Panc1 (cell line): ENCODE measurements at regions not wholly inside any gene's neighbourhood (a gene's known extent, or its start where the extent isn't known, plus 50 kb on each side); places are given as distances from the start of the nearest gene placed in this dataset.

Experiments
- ATAC-seq: fragments of 200-7000 bp; cut with Tn5 transposase; 2 replicates; pipeline ENCODE4 v1.9.1; 2020; ENCODE audit warnings: mild to moderate bottlenecking, moderate library complexity
- BruUV-seq: library from RNA; stranded (reverse); fragments of 400-500 nt; replicated peaks from 2 replicates; lab custom pipeline; 2021; lab: Mats Ljungman, UMichigan
- CTCF ChIA-PET: fragments of 300-600 bp; sonication (Branson Sonifier 250); formaldehyde crosslinking; loops from one replicate; lab custom pipeline; 2022; ENCODE audit warnings: antibody characterized with exemption; lab: Charles Lee
- POLR2A ChIA-PET: fragments of 300-600 bp; sonication (Branson Sonifier 250); formaldehyde crosslinking; loops from one replicate; lab custom pipeline; 2022; ENCODE audit warnings: antibody characterized with exemption; lab: Charles Lee
- DNase-seq: peaks from one replicate; pipeline ENCODE4 v3.0.0-alpha.2; 2010; ENCODE audit warnings: low read depth, low spot score
- H3K27ac ChIP-seq: 2 replicates; pipeline ENCODE4 v1.5.1; 2011; ENCODE audit warnings: mild to moderate bottlenecking, low read length, inconsistent platforms
- H3K27me3 ChIP-seq: fragments of 200-500 bp; sonication (Bioruptor generic); 2 replicates; pipeline ENCODE4 v1.6.0; 2014; ENCODE audit warnings: low read length, inconsistent platforms; ENCODE audit not compliant: control insufficient read depth, insufficient read depth
- H3K36me3 ChIP-seq: fragments of 200-500 bp; sonication (Bioruptor generic); 2 replicates; pipeline ENCODE4 v1.5.1; 2014; ENCODE audit warnings: inconsistent platforms, mild to moderate bottlenecking, low read length, moderate library complexity; ENCODE audit not compliant: control insufficient read depth, insufficient read depth
- H3K4me1 ChIP-seq: 2 replicates; pipeline ENCODE4 v1.5.1; 2011; ENCODE audit warnings: inconsistent platforms, mild to moderate bottlenecking, low read length, moderate library complexity; ENCODE audit not compliant: control insufficient read depth, insufficient read depth
- H3K4me3 ChIP-seq, 2 experiments: 2 replicates each; pipeline ENCODE4 v1.5.1; 2011 to 2012; ENCODE audit warnings: low read depth in 2 of 2, low read length in 2 of 2, mild to moderate bottlenecking in 2 of 2, inconsistent platforms in 1 of 2, moderate library complexity in 1 of 2
- H3K9me3 ChIP-seq: fragments of 200-500 bp; sonication (Bioruptor generic); 2 replicates; pipeline ENCODE4 v1.5.1; 2014; ENCODE audit warnings: low read depth, mild to moderate bottlenecking, inconsistent platforms, low read length, moderate library complexity; ENCODE audit not compliant: control insufficient read depth, insufficient read depth
- CTCF ChIP-seq: fragments of 450-650 bp; IDR thresholded peaks from 2 replicates; pipeline ENCODE4 v1.5.1; 2017; ENCODE audit warnings: mild to moderate bottlenecking
- POLR2AphosphoS5 ChIP-seq: IDR thresholded peaks from 2 replicates; pipeline ENCODE4 v1.6.1; 2012; ENCODE audit warnings: mild to moderate bottlenecking, low read depth, low read length, moderate library complexity
- SIN3A ChIP-seq: IDR thresholded peaks from 2 replicates; pipeline ENCODE4 v1.6.1; 2012; ENCODE audit warnings: low read depth, mild to moderate bottlenecking, low read length, moderate library complexity, borderline replicate concordance; ENCODE audit not compliant: insufficient read depth
- TCF7L2 ChIP-seq: IDR thresholded peaks from 2 replicates; pipeline ENCODE4 v1.6.1; 2011; ENCODE audit warnings: mild to moderate bottlenecking, low read depth, low read length, inconsistent platforms
- in situ Hi-C: cut with HindIII; loops from 2 replicates; pipeline ENCODE4 v1.10.0; 2016; ENCODE audit warnings: low sequenced_read_pairs, low pct_unique_long_range_greater_than_20kb
- intact Hi-C: fragments of 100-400 bp; cut with micrococcal nuclease; formaldehyde crosslinking; loops from one replicate; pipeline ENCODE4 v1.10.0; 2022; ENCODE audit not compliant: unreplicated experiment
- TF ChIP-seq, protein P1 (sequence below), 2 experiments: IDR thresholded peaks; 2 replicates each; pipeline ENCODE4 v1.6.1; 2011 to 2012; ENCODE audit warnings: low read depth in 2 of 2, control low read depth in 1 of 2, low read length in 1 of 2, mild to moderate bottlenecking in 1 of 2, moderate library complexity in 1 of 2; ENCODE audit not compliant: insufficient read depth in 1 of 2

- H3K4me3 ChIP-seq, result no peak overlapping the region
- ChIA-PET CTCF (no interaction called here), POLR2A (no interaction called here)
- H3K4me1 ChIP-seq, result no peaks in the 10 kb centered on the region
- no peak for TF ChIP-seq POLR2AphosphoS5
- no TSS peak for BruUV-seq
- intact Hi-C loops (no loop called here), in situ Hi-C loops (no loop called here)
- DNase-seq, result no peak
- H3K27ac ChIP-seq, result no peak overlapping the region
- no peak for ATAC-seq
- H3K27me3 ChIP-seq, result no peaks in the 10 kb centered on the region
- H3K9me3 ChIP-seq, result no peaks in the 10 kb centered on the region
- H3K36me3 ChIP-seq, result no peaks in the 10 kb centered on the region
Measured at GRCh38 chr5:2691530-2691929, 59.9 kb downstream of the IRX2 start.

DNA sequence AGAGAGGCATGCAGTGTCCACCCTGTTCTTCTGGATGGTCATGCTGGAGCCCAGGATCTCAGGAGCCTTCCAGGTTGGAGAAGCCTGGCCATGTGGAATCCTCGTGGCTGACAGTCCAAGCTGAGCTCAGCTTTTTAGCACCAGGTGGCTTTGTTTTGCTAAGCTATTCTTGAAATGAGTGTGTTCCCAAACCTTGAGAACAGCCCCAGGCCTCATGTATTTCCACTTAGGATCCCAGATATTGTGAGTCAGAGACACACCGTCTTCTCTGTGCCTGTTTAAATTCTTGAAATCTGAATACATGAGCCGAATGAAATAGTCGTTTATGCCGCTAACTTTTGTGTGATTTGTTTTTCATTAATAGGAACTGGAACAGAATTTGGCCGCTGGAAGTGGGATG is 61.2 kb downstream of the IRX2 start:
- no peak for TF ChIP-seq TCF7L2
- no peak for TF ChIP-seq CTCF
- H3K4me1 ChIP-seq, result no peaks in the 10 kb centered on the region
- no peaks in the 10 kb centered on the region; the same call in 1 of the 2 replicates for H3K27me3 ChIP-seq
- no peak overlapping the region for H3K4me3 ChIP-seq
- in situ Hi-C loops (no loop called here), intact Hi-C loops (no loop called here)
- POLR2A ChIA-PET, result no interaction called here
- no peaks in the 10 kb centered on the region for H3K9me3 ChIP-seq
- DNase-seq (no peak), ATAC-seq (no peak)
- no peaks in the 10 kb centered on the region for H3K36me3 ChIP-seq
- BruUV-seq, result no TSS peak
- no peak overlapping the region for H3K27ac ChIP-seq
- CTCF ChIA-PET, result no interaction called here

- H3K36me3 ChIP-seq, result no peaks in the 10 kb centered on the region
- H3K4me1 ChIP-seq, result no peaks in the 10 kb centered on the region
- POLR2A ChIA-PET, result no interaction called here
- intact Hi-C loops, result no loop called here
- CTCF ChIA-PET, result no interaction called here
- no peak overlapping the region for H3K27ac ChIP-seq
- ATAC-seq (no peak), DNase-seq (no peak)
- BruUV-seq, result no TSS peak
- H3K4me3 ChIP-seq, result no peak overlapping the region
- no peaks in the 10 kb centered on the region for H3K9me3 ChIP-seq
- no peak for TF ChIP-seq POLR2AphosphoS5
- TF ChIP-seq, protein P1, sequence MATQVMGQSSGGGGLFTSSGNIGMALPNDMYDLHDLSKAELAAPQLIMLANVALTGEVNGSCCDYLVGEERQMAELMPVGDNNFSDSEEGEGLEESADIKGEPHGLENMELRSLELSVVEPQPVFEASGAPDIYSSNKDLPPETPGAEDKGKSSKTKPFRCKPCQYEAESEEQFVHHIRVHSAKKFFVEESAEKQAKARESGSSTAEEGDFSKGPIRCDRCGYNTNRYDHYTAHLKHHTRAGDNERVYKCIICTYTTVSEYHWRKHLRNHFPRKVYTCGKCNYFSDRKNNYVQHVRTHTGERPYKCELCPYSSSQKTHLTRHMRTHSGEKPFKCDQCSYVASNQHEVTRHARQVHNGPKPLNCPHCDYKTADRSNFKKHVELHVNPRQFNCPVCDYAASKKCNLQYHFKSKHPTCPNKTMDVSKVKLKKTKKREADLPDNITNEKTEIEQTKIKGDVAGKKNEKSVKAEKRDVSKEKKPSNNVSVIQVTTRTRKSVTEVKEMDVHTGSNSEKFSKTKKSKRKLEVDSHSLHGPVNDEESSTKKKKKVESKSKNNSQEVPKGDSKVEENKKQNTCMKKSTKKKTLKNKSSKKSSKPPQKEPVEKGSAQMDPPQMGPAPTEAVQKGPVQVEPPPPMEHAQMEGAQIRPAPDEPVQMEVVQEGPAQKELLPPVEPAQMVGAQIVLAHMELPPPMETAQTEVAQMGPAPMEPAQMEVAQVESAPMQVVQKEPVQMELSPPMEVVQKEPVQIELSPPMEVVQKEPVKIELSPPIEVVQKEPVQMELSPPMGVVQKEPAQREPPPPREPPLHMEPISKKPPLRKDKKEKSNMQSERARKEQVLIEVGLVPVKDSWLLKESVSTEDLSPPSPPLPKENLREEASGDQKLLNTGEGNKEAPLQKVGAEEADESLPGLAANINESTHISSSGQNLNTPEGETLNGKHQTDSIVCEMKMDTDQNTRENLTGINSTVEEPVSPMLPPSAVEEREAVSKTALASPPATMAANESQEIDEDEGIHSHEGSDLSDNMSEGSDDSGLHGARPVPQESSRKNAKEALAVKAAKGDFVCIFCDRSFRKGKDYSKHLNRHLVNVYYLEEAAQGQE (IDR thresholded peaks at IDR 0.05; ENCODE audit: insufficient read depth in 1 of 2, low read depth in 2 of 2, low read length in 1 of 2), result no peak
- no peak for TF ChIP-seq CTCF
- no peak for TF ChIP-seq SIN3A
- no peak for TF ChIP-seq TCF7L2
- no peaks in the 10 kb centered on the region; the same call in 1 of the 2 replicates for H3K27me3 ChIP-seq
- in situ Hi-C loops, result no loop called here
Measured at GRCh38 chr5:2688586-2688985, 62.9 kb downstream of the IRX2 start.
